ENCODE measurements at regions not wholly inside any gene's neighbourhood (a gene's known extent, or its start where the extent isn't known, plus 50 kb on each side); places are given as distances from the start of the nearest gene placed in this dataset.
"Not testable (repeated sequence)": the region's sequence is repeated elsewhere in the genome, so short reads cannot be mapped to it uniquely, and the experiment has no call there.

- no peak for DNase-seq (ENCODE audit: low read depth in 3 of 3)
Measured at GRCh38 chr2:234861841-234862735, 89.7 kb upstream of the SH3BP4 start.

DNA sequence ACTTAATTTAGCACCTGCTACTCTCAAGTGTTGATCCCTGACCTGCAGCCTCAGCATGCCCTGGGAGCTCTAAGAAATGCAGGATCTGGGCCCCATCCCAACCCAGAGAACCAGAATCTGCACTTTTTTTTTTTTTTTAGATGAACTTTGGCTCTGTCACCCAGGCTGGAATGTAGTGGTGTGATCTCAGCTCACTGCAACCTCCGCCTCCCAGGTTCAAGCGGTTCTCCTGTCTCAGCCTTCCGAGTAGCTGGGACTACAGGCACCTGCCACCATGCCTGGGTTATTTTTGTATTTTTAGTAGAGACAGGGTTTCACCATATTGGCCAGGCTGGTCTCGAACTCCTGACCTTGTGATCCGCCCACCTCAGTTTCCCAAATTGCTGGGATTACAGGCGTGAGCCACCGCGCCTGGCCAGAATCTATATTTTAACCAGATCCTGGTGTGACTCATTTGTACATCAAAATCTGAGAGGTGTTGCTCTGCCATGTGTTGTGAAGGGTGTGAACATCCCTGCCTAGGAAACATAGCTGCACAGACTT is 92.4 kb upstream of the SH3BP4 start:
- DNase-seq (ENCODE audit: low read depth in 3 of 3), result not testable (repeated sequence)

DNA sequence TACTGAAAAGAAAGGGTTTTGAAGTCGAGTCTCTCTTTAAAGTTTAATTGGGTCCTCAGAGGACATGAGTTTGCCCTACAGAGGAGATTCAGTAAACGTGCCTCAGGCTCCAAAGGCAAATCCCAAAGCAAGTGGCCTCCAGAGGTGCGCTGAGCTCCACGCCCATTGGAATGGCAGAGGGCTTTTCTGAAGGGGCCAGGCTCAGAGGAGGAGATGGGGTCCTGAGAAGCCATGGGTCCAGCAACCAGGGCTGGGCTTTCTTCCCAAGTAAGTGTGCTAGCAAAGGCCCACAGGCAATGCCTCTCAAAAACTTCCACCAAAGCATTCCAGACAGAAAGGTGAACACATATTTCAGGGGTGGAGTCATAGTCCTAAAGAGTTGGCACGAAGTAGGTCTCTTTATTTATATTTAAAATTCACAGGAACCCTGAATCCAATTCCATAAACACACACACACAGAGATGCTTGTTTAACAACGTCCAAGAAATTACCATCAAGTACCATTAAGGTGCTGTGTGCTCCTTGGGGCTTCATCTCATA is 93.0 kb upstream of the SH3BP4 start:
- no peak for DNase-seq (ENCODE audit: low read depth in 3 of 3)

DNA sequence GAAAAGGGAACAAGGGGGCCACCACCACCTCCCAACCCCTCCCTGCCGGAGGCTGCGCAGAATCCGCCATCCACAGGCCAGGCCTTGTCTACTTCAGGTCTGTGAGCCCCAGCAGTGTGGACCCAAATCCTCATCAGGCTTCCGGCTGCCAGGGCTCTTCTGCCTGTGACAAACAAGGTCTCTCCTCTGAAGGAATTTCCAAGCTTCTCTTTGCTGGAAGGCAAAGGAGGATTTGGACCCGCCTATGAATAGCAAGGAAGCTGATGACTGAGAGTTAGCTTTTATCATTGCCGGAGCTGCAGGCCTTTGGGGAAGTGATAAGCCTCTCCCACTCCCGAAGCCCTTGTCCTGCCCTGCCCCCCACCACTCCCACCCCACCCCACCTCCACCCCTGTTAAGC is 93.7 kb upstream of the SH3BP4 start:
- no peak for DNase-seq (ENCODE audit: low read depth in 3 of 3)

- DNase-seq (ENCODE audit: low read depth in 3 of 3), result no peak
Measured at GRCh38 chr2:234853729-234854128, 98.1 kb upstream of the SH3BP4 start.

- DNase-seq (ENCODE audit: low read depth in 3 of 3), result no peak
Measured at GRCh38 chr2:234852941-234853340, 98.9 kb upstream of the SH3BP4 start.

DNA sequence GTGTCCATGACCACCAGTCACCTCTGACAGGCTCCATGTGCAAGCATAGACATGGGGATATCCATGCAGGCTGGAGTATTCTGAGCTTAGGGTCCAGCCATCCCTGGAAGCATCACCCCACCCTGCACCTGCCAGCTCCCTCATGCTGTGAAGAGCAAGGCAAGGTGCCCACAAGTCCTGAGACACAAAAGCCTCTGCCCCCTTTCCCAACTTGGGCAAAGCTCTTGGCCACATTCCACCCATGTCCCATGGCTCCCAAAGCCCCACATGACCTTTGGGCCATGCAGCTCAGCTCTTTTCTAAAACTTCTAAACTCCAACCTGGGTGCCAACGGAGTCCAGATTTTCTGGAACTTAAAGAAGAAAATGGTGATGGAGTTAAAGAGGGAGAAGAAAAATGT is 99.8 kb upstream of the SH3BP4 start:
- DNase-seq (ENCODE audit: low read depth in 3 of 3), result no peak

GRCh38 chr2:234851451-234851850 is 100.4 kb upstream of the SH3BP4 start:
- DNase-seq (ENCODE audit: low read depth in 3 of 3), result no peak

- no peak for DNase-seq (ENCODE audit: low read depth in 3 of 3)
Measured at GRCh38 chr2:234850818-234851217, 101.0 kb upstream of the SH3BP4 start.

GRCh38 chr2:234849678-234850077 is 102.1 kb upstream of the SH3BP4 start:
- DNase-seq (ENCODE audit: low read depth in 3 of 3), result no peak

GRCh38 chr2:234848578-234848977 is 103.2 kb upstream of the SH3BP4 start:
- no peak for DNase-seq (ENCODE audit: low read depth in 3 of 3)

- DNase-seq (ENCODE audit: low read depth in 3 of 3), result no peak
Measured at GRCh38 chr2:234847639-234848038, 104.2 kb upstream of the SH3BP4 start.

GRCh38 chr2:234847364-234847635 is 104.5 kb upstream of the SH3BP4 start:
- DNase-seq (ENCODE audit: low read depth in 3 of 3), result no peak

DNA sequence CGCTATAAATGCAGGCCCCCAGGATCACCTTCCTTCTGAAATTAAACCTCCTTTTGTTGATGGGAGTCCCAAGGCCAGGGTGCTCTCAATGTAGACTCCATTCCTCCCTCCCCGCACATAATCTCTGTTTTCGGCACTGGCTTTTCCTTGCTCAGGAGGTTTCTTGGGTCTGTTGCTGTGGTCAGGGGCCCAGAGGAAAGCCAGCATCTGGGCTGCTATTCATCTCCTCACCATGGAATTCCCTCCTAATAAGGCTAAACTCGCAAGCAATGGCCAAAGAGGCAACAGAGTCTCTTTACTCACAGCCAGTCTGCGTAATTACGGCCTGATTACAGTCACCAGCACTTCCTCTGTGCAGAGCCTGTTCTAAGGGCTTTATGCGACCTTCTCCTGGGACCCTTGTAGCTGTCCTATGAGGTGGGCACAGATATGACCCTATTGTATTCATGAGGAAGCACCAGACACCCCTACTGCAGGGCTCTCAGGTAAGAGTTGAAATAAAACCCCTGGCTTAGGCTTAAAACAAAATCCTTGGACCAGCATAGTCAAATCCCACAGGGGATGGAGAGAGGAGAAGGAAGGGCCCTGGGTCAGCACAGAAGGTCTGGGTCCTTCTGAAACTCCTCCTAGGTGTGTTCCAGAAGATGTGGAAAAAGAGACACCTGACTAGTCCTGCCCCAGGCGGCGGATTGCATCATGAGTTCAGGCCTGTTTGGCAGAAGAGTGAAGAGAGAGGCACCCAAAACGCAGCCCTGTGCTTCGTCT is 105.0 kb upstream of the SH3BP4 start:
- DNase-seq (ENCODE audit: low read depth in 3 of 3), result no peak

GRCh38 chr2:234845602-234846590 is 105.9 kb upstream of the SH3BP4 start:
- DNase-seq (ENCODE audit: low read depth in 3 of 3), result no peak

DNA sequence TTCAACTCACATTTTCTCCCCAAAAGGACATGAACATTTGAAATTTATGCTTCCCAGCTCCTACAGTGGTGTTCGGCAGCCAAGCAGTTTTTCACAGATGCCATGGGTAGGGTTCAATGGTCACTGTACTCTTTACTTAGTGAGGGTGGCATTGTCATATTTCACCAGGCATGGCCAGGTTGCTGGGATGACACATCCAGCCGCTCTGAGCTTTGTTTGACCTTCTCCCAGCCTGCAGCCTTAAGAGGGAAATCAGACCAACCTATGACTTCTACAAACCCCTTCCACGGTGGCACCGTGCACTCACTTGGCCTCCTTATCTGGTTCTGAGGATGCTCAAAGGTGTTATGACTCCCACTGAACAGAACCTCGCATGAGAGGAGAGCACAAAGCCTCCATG is 108.4 kb upstream of the SH3BP4 start:
- no peak for DNase-seq (ENCODE audit: low read depth in 3 of 3)

DNA sequence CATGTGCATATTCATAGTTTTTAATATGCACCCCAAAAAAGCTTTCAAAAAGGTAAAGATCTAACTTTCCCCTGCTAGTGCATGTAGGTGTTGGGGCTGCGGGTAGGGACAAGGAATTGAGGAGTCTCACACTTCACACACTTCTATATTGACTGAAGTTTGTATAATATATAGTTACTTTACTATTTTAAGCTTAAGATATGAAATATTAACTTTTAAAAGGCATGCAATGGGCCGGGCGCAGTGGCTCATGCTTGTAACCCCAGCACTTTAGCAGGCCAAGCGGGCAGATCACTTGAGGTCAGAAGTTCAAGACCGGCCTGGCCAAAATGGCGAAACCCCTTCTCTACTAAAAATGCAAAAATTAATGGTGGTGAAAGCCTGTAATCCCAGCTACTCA is 109.1 kb upstream of the SH3BP4 start:
- no peak for DNase-seq (ENCODE audit: low read depth in 3 of 3)

DNA sequence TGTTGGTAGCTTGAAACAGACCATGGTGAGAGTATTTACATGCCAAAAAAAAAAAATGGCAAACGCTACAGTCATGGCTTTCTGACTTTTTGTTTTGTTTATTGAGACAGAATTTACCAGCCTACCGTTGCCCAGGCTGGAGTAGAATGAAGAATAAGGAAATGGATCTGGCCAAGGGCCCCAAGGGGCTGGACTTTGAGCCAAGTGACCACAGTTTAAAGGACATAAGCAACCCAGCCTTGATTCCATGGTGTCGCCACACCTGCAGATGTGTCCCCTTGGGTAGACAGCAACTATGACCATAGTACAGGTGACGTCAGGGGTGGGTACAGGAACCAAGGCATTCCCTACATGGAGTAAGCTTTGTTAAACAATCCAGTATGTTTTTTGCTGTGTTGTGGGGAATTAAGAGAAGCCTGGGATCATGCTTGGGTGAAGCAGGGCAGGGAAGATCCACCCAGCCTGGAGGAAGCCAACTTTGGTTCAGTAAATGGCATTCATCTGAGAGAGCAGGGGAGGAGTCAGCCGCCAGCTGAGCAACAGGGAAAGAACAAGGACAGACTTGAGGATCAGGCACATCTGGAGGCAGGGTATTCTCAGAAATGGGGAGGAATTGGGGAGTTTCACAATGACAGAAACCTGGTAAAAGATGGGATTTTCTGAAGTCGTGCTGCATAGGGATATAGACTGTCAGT is 110.3 kb upstream of the SH3BP4 start:
- DNase-seq (ENCODE audit: low read depth in 3 of 3), result no peak

- no peak for DNase-seq (ENCODE audit: low read depth in 3 of 3)
Measured at GRCh38 chr2:234840336-234840735, 111.5 kb upstream of the SH3BP4 start.

DNA sequence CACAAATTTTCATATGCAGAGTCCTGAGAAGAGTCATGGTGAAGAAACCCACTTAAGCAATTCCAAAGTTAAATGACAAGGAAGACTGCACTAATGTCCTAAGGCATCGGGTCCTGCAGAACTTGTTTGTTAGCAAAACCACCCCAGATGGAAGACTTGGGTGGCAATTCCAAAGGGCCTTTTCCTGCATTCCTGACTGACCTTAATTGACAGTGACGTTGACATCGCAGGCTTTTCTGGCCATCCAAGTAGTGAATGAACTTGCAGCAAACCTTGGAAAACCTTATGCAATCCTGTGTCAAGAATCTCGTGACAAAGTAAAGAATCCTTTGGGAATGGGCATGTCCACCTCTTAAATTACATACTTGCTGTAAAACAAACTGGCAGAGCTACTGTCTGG is 112.5 kb upstream of the SH3BP4 start:
- no peak for DNase-seq (ENCODE audit: low read depth in 3 of 3)

GRCh38 chr2:234836271-234836670 is 115.5 kb upstream of the SH3BP4 start:
- DNase-seq (ENCODE audit: low read depth in 3 of 3), result no peak

All from stimulated activated CD4-positive, alpha-beta T cell treated with anti-CD3 and anti-CD28 coated beads, TNF-alpha, amount 100 ng/mL, for 48 hours (primary cell).